Activated CD8-positive, alpha-beta memory T cell treated with anti-CD3 and anti-CD28 coated beads, Interleukin-2, amount 50 U/mL, for 24 hours (primary cell): ENCODE measurements at regions not wholly inside any gene's neighbourhood (a gene's known extent, or its start where the extent isn't known, plus 50 kb on each side); places are given as distances from the start of the nearest gene placed in this dataset.
"Not testable (repeated sequence)": the region's sequence is repeated elsewhere in the genome, so short reads cannot be mapped to it uniquely, and the experiment has no call there.

Source experiments
- DNase-seq: peaks from one replicate; pipeline ENCODE4 v3.0.0-alpha.2; 2020; ENCODE audit errors: extremely low read depth

- no peak for DNase-seq
Observed at GRCh38 chr17:83159204-83160049, 80.0 kb downstream of the METRNL start.

GRCh38 chr17:83160443-83161297, 81.3 kb downstream of the METRNL start:
- no peak for DNase-seq

- DNase-seq = no peak
Observed at GRCh38 chr17:83161298-83162034, 82.1 kb downstream of the METRNL start.

GRCh38 chr17:83162035-83162745, 82.8 kb downstream of the METRNL start:
- no peak for DNase-seq

- no peak for DNase-seq
Observed at GRCh38 chr17:83164490-83164889, 85.1 kb downstream of the METRNL start.

GRCh38 chr17:83170571-83171260, 91.3 kb downstream of the METRNL start:
- DNase-seq = no peak

GRCh38 chr17:83171661-83172060, 92.3 kb downstream of the METRNL start:
- no peak for DNase-seq

- DNase-seq = not testable (repeated sequence)
Observed at GRCh38 chr17:83172099-83172498, 92.7 kb downstream of the METRNL start.

- not testable (repeated sequence) for DNase-seq
Observed at GRCh38 chr17:83172646-83173045, 93.2 kb downstream of the METRNL start.

- DNase-seq = not testable (repeated sequence)
Observed at GRCh38 chr17:83173180-83173913, 93.9 kb downstream of the METRNL start.

- no peak for DNase-seq
Observed at GRCh38 chr17:83173914-83174361, 94.5 kb downstream of the METRNL start.

GRCh38 chr17:83174362-83175118, 95.1 kb downstream of the METRNL start:
- no peak for DNase-seq

GRCh38 chr17:83175119-83175821, 95.9 kb downstream of the METRNL start:
- DNase-seq = no peak

- DNase-seq = no peak
Observed at GRCh38 chr17:83175822-83176622, 96.6 kb downstream of the METRNL start.

GRCh38 chr17:83176623-83177583, 97.5 kb downstream of the METRNL start:
- DNase-seq = no peak
